HuH-7 (cell line): ENCODE measurements at regions not wholly inside any gene's neighbourhood (a gene's known extent, or its start where the extent isn't known, plus 50 kb on each side); places are given as distances from the start of the nearest gene placed in this dataset.
"Not testable (repeated sequence)": the region's sequence is repeated elsewhere in the genome, so short reads cannot be mapped to it uniquely, and the experiment has no call there.

Source experiments
- DNase-seq: peaks from one replicate; pipeline ENCODE4 v3.0.0; 2011; ENCODE audit warnings: low spot score

- DNase-seq, result no peak
Observed at GRCh38 chr16:60675022-60675421, 1361.2 kb downstream of the CDH8 start.

- DNase-seq, result no peak
Observed at GRCh38 chr16:60674241-60674640, 1362.0 kb downstream of the CDH8 start.

- no peak for DNase-seq
Observed at GRCh38 chr16:60655514-60656153, 1380.6 kb downstream of the CDH8 start.

- no peak for DNase-seq
Observed at GRCh38 chr16:60651346-60651745, 1384.9 kb downstream of the CDH8 start.

- no peak for DNase-seq
Observed at GRCh38 chr16:60648290-60648689, 1387.9 kb downstream of the CDH8 start.

- not testable (repeated sequence) for DNase-seq
Observed at GRCh38 chr16:60647388-60647787, 1388.8 kb downstream of the CDH8 start.

DNA sequence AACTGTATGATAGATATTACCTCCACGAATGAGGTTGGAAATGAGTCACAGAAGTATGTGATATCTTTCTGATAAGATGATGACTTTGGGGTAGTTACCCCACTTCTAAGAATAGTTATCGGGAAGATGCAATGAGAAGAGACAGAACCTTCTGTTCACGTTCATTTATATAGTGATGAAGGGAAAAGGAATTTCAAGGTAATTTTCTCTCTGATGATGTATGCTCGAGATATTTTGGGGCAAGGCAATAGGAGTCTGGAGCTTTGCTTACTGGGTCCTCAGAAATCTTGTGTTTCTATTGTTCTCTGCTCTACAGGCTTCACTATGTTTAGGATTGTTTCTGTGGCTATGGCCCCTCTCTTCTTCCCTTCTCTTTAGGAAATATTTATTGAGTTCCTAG is 1389.6 kb downstream of the CDH8 start:
- no peak for DNase-seq

DNA sequence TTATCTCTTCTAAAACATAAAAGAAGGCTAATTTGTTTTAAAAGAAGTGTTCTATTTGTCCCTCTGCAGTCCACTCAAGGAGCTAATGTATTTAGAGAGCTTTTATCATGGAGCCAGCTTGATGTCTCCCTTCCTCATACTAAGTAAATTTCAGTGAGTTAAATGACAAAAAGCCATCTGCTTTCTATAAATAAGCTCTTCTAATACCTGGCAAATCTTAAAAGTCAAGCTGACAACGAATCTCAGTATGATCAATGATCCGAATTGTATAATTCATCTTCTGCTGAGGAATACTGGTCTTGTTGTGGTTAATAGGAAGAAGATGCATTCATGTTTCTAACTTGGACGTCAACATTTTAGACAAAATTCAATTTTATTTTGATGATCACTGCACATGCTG is 1390.7 kb downstream of the CDH8 start:
- no peak for DNase-seq

GRCh38 chr16:60642956-60643355 is 1393.3 kb downstream of the CDH8 start:
- DNase-seq, result no peak

GRCh38 chr16:60641067-60641665 is 1395.1 kb downstream of the CDH8 start:
- no peak for DNase-seq

DNA sequence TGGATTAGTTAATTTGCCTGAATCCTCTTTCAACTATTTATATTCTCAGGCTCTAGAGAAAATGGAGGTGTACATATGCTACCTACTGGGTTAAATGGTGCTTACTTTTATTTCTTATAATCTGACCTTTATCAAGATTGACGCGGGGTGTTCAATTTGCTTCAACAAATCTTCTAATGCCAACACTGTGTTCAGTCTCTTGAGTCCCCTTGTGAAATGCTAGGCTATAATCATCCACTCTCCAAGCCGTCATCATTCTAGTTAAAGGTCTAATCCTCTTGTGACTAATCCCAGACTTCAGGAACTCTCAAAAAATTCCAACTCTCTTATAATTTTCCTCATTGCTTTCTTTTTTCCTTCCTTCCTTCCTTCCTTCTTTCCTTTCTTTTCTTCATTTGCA is 1396.2 kb downstream of the CDH8 start:
- no peak for DNase-seq

- DNase-seq, result not testable (repeated sequence)
Observed at GRCh38 chr16:60636636-60637035, 1399.6 kb downstream of the CDH8 start.

GRCh38 chr16:60636117-60636516 is 1400.1 kb downstream of the CDH8 start:
- no peak for DNase-seq

DNA sequence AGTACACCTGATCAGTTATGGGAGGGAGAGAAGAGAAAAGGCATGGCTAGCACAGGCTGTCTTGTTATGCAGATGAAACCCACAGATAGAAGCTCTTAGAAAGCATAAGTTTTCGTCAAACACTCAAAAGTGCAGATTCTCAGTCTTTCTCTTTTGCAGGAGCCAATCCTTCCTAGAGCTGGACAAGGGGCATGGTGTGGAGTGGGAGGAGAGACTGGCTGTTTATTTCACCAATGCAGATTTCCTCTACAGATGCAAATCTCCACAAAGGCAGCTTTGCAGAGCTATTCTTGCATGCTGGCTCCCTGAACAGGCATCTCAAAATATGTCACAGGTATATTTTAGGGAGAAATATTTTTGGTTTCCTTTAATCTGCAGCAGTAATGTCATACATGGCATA is 1400.7 kb downstream of the CDH8 start:
- no peak for DNase-seq

GRCh38 chr16:60611844-60612243 is 1424.4 kb downstream of the CDH8 start:
- no peak for DNase-seq

GRCh38 chr16:60608971-60609370 is 1427.3 kb downstream of the CDH8 start:
- DNase-seq, result no peak

DNA sequence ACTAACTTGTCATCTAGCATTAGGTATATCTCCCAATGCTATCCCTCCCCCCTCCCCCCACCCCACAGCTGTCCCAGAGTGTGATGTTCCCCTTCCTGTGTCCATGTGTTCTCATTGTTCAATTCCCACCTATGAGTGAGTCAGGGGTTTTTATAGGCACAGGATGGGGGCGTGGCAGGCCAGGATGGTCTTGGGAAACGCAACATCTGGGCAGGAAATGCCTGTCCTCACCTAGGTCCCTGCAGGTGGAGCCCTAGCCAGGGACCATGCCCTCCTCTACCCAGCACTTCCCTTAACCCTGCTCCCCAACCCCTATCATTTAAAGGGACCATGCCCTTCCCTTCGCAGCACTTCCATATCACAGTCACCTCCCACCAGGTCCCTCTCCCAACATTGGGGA is 1430.6 kb downstream of the CDH8 start:
- not testable (repeated sequence) for DNase-seq

DNA sequence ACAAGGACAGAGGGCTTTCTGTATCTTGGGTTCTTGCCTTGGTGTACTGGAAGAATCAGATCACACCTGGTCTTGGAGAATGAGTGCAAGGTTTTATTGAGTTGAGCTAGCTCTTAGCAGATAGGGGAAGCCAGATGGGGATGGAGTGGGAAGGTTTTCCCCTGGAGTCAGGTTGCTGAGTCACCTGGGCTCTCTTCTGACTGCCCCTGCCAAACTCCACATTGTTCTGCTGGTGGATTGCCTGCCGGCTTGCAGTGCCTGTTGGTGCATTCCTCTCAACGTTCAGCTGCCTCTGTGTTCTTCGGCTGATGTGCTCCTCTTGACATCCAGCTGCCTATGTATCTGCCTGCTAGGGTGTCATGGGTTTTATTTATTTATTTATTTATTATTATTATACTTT is 1431.1 kb downstream of the CDH8 start:
- DNase-seq, result no peak

GRCh38 chr16:60586493-60586892 is 1449.7 kb downstream of the CDH8 start:
- no peak for DNase-seq

DNA sequence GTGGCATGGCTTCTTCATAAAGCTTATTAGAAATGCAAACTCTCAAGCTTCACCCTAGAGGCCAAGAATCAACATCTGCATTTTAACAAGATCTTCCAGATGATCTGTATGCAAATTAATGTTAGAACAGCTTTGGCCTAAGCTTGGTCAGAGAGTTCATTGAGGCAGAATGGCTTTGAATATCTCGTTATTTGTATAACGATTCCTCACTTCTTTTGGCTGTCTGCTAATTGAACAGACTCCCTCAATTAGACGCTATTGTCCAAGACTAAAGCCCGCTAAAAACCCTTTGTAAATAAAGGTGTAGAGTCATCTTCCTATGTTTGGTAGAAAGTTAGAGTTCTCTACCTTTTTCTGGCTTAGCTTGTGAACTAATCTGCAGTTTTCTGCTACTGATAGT is 1453.7 kb downstream of the CDH8 start:
- no peak for DNase-seq

DNA sequence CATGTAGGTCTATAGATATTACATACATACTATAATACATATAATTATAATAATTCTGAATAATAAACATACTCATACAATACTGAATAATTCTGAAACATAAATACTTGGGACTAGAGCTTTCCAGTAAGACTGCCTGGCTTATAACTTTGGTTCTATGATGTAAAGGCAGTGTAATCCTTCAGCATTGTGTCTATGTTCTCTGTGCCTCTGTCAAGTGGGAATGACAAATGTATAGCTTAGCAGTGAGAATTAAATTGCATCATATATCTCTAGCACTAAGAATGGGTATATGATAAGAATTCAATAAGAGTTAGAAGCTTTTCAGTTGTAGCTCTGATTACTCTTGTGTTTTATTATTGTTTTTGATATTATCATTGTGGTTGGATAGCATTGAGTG is 1469.3 kb downstream of the CDH8 start:
- no peak for DNase-seq

- DNase-seq, result no peak
Observed at GRCh38 chr16:60564588-60564987, 1471.7 kb downstream of the CDH8 start.

GRCh38 chr16:60563166-60563565 is 1473.1 kb downstream of the CDH8 start:
- DNase-seq, result no peak

- no peak for DNase-seq
Observed at GRCh38 chr16:60558936-60559335, 1477.3 kb downstream of the CDH8 start.
